Endodermal cell (in vitro differentiated cells): ENCODE measurements at regions not wholly inside any gene's neighbourhood (a gene's known extent, or its start where the extent isn't known, plus 50 kb on each side); places are given as distances from the start of the nearest gene placed in this dataset.

Source experiments
- DNase-seq: peaks from one replicate; pipeline ENCODE4 v3.0.0-alpha.2; 2017
- H3K27ac ChIP-seq: 2 replicates; pipeline ENCODE4 v1.5.1; 2013; ENCODE audit warnings: mild to moderate bottlenecking, low read depth, low read length, moderate library complexity
- H3K27me3 ChIP-seq: 2 replicates; pipeline ENCODE4 v1.6.1; 2013; ENCODE audit warnings: mild to moderate bottlenecking, low read length, moderate library complexity; ENCODE audit not compliant: insufficient read depth, control insufficient read depth, poor library complexity, severe bottlenecking
- H3K36me3 ChIP-seq: 2 replicates; pipeline ENCODE4 v1.7.0; 2013; ENCODE audit warnings: mild to moderate bottlenecking, low read length, moderate library complexity; ENCODE audit not compliant: control insufficient read depth, insufficient read depth
- H3K4me1 ChIP-seq: one replicate; pipeline ENCODE4 v1.7.0; 2013; ENCODE audit warnings: low read length; ENCODE audit not compliant: control insufficient read depth, insufficient read depth
- H3K4me3 ChIP-seq: 2 replicates; pipeline ENCODE4 v1.5.1; 2013; ENCODE audit warnings: mild to moderate bottlenecking, low read length, moderate library complexity
- H3K9ac ChIP-seq: 2 replicates; pipeline ENCODE4 v1.6.1; 2013; ENCODE audit warnings: mild to moderate bottlenecking, low read length, moderate library complexity; ENCODE audit not compliant: poor library complexity, severe bottlenecking; ENCODE audit errors: extremely low read depth
- H3K9me3 ChIP-seq: 2 replicates; pipeline ENCODE4 v1.6.1; 2013; ENCODE audit warnings: mild to moderate bottlenecking, low read length, moderate library complexity; ENCODE audit not compliant: control insufficient read depth
- H3K27ac Mint-ChIP-seq: 2 replicates; pipeline ENCODE4 v1.8.0; 2020; ENCODE audit warnings: mixed read lengths
- H3K27me3 Mint-ChIP-seq: 2 replicates; pipeline ENCODE4 v1.8.0; 2021; ENCODE audit warnings: mild to moderate bottlenecking, mixed read lengths; ENCODE audit not compliant: insufficient read depth
- H3K36me3 Mint-ChIP-seq: 2 replicates; pipeline ENCODE4 v1.8.0; 2020; ENCODE audit warnings: low read depth, mixed read lengths
- H3K4me1 Mint-ChIP-seq: 2 replicates; pipeline ENCODE4 v1.8.0; 2020; ENCODE audit warnings: mixed read lengths
- H3K4me3 Mint-ChIP-seq: 2 replicates; pipeline ENCODE4 v1.8.0; 2020; ENCODE audit warnings: mild to moderate bottlenecking, moderate library complexity, mixed read lengths
- H3K9me3 Mint-ChIP-seq: 2 replicates; pipeline ENCODE4 v1.8.0; 2020; ENCODE audit warnings: mild to moderate bottlenecking, mixed read lengths
- CTCF ChIP-seq: fragments of 200-600 bp; sonication (generic); conservative IDR thresholded peaks from 2 replicates; pipeline ENCODE4 v1.5.0; 2021; ENCODE audit warnings: antibody characterized with exemption, mild to moderate bottlenecking
- WGBS, 2 experiments: methylation state at CpG; one replicate each; pipeline versions ENCODE4 v1.1.5 to v1.1.7; 2013; ENCODE audit warnings: missing lambda C conversion rate in 2 of 2, mixed read lengths in 1 of 2; ENCODE audit not compliant: insufficient coverage in 1 of 2, insufficient read length in 1 of 2; 5-methylcytosine and 5-hydroxymethylcytosine counted together

- Histone ChIP-seq H3K4me3 (no peak overlapping the region), H3K27me3 (no peaks in the 10 kb centered on the region), H3K4me1 (no peaks in the 10 kb centered on the region), H3K36me3 (no peaks in the 10 kb centered on the region), H3K27ac (no peak overlapping the region), H3K9me3 (peaks cover 11% of the 10 kb centered on the region), H3K9ac (no peak overlapping the region)
- no peak for TF ChIP-seq CTCF
- 85% methylated on average over 3 of the region's 3 CpGs; no CpG with 5 or more reads in 1 of the 2 experiments for WGBS, 2 experiments
- Mint-ChIP-seq H3K27me3 (no peaks in the 10 kb centered on the region), H3K9me3 (peaks cover 24% of the 10 kb centered on the region), H3K36me3 (peaks cover 5% of the 10 kb centered on the region), H3K4me3 (no peak overlapping the region), H3K27ac (no peak overlapping the region), H3K4me1 (peaks cover 10% of the 10 kb centered on the region)
- no peak for DNase-seq
These were observed 1204.2 kb downstream of the SLITRK1 start for GRCh38 chr13:82678052-82678451.

- Histone ChIP-seq H3K4me3 (no peak overlapping the region), H3K4me1 (no peaks in the 10 kb centered on the region), H3K9ac (no peak overlapping the region), H3K36me3 (no peaks in the 10 kb centered on the region), H3K27me3 (no peaks in the 10 kb centered on the region), H3K9me3 (peaks cover 9% of the 10 kb centered on the region), H3K27ac (no peak overlapping the region)
- no peak for TF ChIP-seq CTCF
- Mint-ChIP-seq H3K27me3 (no peaks in the 10 kb centered on the region), H3K36me3 (peaks cover 5% of the 10 kb centered on the region), H3K9me3 (peaks cover 21% of the 10 kb centered on the region), H3K4me3 (no peak overlapping the region), H3K27ac (no peak overlapping the region), H3K4me1 (no peaks in the 10 kb centered on the region)
- DNase-seq, result no peak
These were observed 1207.2 kb downstream of the SLITRK1 start for GRCh38 chr13:82675024-82675423.

GRCh38 chr13:82674546-82674945 lies 1207.7 kb downstream of the SLITRK1 start:
- no peaks in the 10 kb centered on the region for H3K27me3 ChIP-seq
- no peak overlapping the region for H3K27ac Mint-ChIP-seq
- no peak overlapping the region for H3K27ac ChIP-seq
- no peak overlapping the region for H3K4me3 Mint-ChIP-seq
- H3K36me3 Mint-ChIP-seq, result peaks cover 5% of the 10 kb centered on the region
- no peak for TF ChIP-seq CTCF
- no peak overlapping the region for H3K4me3 ChIP-seq
- no peaks in the 10 kb centered on the region for H3K36me3 ChIP-seq
- H3K9ac ChIP-seq, result no peak overlapping the region
- DNase-seq, result no peak
- peaks cover 21% of the 10 kb centered on the region for H3K9me3 Mint-ChIP-seq
- H3K9me3 ChIP-seq, result peaks cover 9% of the 10 kb centered on the region
- H3K4me1 Mint-ChIP-seq, result no peaks in the 10 kb centered on the region
- H3K27me3 Mint-ChIP-seq, result no peaks in the 10 kb centered on the region
- no peaks in the 10 kb centered on the region for H3K4me1 ChIP-seq
- 56 to 88% methylated on average over 1 of the region's 1 CpG for WGBS, 2 experiments
